ENCODE measurements at regions not wholly inside any gene's neighbourhood (a gene's known extent, or its start where the extent isn't known, plus 50 kb on each side); places are given as distances from the start of the nearest gene placed in this dataset.

- Histone ChIP-seq H3K9me3 (peaks cover 0 to 49% (median 0%) of the 10 kb centered on the region in 11 donors), H3K27me3 (no peaks in the 10 kb centered on the region), H3K27ac (no peak overlapping the region), H3K36me3 (no peaks in the 10 kb centered on the region), H3K4me3 (no peak overlapping the region), H3K4me1 (peaks cover 0 to 5% (median 0%) of the 10 kb centered on the region in 9 donors)
- no peak for TF ChIP-seq CTCF (IDR thresholded peaks at IDR 0.05)
- no peak for ATAC-seq
- intact Hi-C loops (cut with DNase I), result no loop called here
- WGBS, 2 donors, result 52 to 62% methylated on average over 6 of the region's 6 CpGs
- no peak for DNase-seq
Observed at GRCh38 chrX:4240541-4241194, 527.2 kb upstream of the PRKX start.

DNA sequence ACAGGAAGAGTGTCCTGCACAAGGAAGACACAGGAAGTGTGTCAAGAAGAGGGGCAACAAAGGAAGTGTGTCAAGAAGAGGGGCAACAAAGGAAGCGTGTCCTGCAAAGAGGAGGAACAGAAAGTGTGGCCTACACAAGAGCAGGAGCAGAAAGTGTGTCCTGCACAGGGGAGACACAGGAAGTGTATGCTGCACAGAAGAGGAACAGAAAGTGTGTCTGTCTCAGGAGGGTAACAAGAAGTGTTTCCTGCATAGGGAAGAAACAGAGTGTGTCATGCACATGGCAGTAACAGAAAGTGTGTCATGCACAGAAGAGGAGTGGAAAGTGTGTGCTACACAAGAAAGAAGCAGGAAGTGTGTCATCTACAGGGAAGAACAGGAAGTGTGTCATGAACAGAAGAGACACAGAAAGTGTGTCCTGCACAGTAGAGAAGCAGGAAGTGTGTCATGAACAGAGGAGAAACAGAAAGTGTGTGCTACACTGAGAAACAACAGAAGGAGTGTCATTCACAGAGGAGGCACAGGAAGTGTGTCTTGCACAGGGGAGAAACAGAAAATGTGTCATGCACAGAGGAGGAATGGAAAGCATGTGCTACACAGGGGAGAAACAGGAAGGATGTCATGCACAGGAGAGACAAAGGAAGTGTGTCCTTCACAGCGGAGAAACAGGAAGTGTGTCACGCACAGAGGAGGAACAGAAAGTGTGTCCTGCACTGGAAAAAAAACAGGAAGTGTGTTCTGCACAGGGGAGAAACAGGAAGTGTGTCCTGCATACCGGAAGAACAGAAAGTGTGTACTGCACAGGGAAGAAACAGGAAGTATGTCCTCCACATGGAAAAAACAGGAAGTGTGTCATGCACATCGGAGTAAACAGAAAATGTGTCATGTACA is 526.4 kb upstream of the PRKX start:
- WGBS, 2 donors, result 55 to 83% methylated on average over 5 of the region's 5 CpGs
- H3K9me3 ChIP-seq, result peaks cover 0 to 46% (median 0%) of the 10 kb centered on the region in 11 donors
- no peak overlapping the region for H3K27ac ChIP-seq
- no peaks in the 10 kb centered on the region for H3K27me3 ChIP-seq
- TF ChIP-seq CTCF (IDR thresholded peaks at IDR 0.05), result no peak
- no peak for ATAC-seq
- intact Hi-C loops (cut with DNase I), result no loop called here
- H3K4me1 ChIP-seq, result peaks cover 0 to 5% (median 0%) of the 10 kb centered on the region in 9 donors
- no peak overlapping the region for H3K4me3 ChIP-seq
- no peaks in the 10 kb centered on the region for H3K36me3 ChIP-seq
- no peak for DNase-seq

DNA sequence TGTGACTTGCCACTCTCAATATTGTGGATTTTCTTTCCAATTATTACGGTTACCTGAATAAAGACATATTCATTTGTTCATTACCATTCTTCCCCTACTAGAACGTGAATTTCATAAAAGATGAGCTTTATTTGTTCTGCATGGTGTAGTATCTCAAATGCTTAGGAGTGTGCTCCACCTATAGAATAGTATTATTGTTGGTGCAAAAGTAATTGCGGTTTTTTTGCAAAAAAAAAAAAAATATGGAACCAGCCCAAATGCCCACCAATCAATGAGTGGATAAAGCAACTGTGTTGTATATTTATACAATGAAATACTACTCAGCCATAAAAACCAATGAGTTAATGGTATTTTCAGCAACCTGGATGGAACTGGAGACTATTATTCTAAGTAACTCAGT is 525.5 kb upstream of the PRKX start:
- H3K36me3 ChIP-seq, result no peaks in the 10 kb centered on the region
- DNase-seq (no peak), ATAC-seq (no peak)
- no peak overlapping the region for H3K27ac ChIP-seq
- H3K4me1 ChIP-seq, result peaks cover 0 to 5% (median 0%) of the 10 kb centered on the region in 9 donors
- no peak overlapping the region for H3K4me3 ChIP-seq
- intact Hi-C loops (cut with DNase I), result no loop called here
- WGBS, 2 donors, result 78 to 81% methylated on average over 3 of the region's 3 CpGs
- no peaks in the 10 kb centered on the region for H3K27me3 ChIP-seq
- TF ChIP-seq CTCF (IDR thresholded peaks at IDR 0.05), result no peak
- H3K9me3 ChIP-seq, result peaks cover 0 to 46% (median 0%) of the 10 kb centered on the region in 11 donors

DNA sequence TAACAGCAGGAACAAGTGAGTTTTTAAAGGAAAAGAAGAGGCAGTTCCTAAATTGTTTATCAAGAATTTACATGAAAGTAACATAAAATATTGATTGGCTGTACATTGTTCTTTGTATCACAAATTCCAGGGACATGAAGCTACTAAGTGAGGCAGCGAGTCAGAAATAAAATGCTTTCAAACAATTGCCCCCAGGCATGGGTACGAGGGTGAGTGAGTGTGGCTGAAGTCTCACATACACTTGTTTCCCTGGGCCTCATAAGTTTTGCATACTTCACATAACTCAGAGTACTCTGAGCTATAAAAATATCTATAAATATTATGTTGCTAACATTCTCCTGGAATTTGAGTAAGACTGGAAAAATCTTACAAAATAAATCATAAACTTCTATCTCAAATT is 511.6 kb upstream of the PRKX start:
- WGBS, 2 donors, result 36% methylated on average over 2 of the region's 2 CpGs
- Histone ChIP-seq H3K4me3 (no peak overlapping the region), H3K27ac (no peak overlapping the region), H3K9me3 (peaks cover 0 to 6% (median 0%) of the 10 kb centered on the region in 11 donors), H3K4me1 (no peaks in the 10 kb centered on the region), H3K27me3 (no peaks in the 10 kb centered on the region), H3K36me3 (no peaks in the 10 kb centered on the region)
- intact Hi-C loops (cut with DNase I), result no loop called here
- DNase-seq (no peak), ATAC-seq (no peak)
- TF ChIP-seq CTCF (IDR thresholded peaks at IDR 0.05), result no peak
